ENCODE measurements at regions not wholly inside any gene's neighbourhood (a gene's known extent, or its start where the extent isn't known, plus 50 kb on each side); places are given as distances from the start of the nearest gene placed in this dataset.

DNA sequence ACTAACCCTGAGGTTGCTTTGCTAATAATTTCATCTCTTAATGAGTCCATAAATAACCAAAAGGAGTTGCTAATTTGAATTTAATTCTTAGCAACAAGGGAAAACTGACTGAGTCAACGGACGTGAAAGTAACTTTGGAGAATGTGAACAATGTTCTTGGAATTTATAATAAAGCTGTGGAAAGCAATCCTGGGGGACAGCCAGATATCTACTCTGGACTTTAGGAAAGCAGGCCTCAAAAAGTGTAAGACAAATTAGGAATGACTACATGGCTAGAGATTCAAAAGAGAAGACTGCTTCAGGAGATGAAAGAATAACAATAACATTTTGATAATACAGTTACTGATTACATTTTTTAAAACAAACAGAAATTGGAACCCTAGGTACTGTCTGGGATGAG is 318.4 kb upstream of the COL8A1 start:
- no peak for TF ChIP-seq POLR2A (IDR thresholded peaks at IDR 0.05)
- TF ChIP-seq, protein P1, sequence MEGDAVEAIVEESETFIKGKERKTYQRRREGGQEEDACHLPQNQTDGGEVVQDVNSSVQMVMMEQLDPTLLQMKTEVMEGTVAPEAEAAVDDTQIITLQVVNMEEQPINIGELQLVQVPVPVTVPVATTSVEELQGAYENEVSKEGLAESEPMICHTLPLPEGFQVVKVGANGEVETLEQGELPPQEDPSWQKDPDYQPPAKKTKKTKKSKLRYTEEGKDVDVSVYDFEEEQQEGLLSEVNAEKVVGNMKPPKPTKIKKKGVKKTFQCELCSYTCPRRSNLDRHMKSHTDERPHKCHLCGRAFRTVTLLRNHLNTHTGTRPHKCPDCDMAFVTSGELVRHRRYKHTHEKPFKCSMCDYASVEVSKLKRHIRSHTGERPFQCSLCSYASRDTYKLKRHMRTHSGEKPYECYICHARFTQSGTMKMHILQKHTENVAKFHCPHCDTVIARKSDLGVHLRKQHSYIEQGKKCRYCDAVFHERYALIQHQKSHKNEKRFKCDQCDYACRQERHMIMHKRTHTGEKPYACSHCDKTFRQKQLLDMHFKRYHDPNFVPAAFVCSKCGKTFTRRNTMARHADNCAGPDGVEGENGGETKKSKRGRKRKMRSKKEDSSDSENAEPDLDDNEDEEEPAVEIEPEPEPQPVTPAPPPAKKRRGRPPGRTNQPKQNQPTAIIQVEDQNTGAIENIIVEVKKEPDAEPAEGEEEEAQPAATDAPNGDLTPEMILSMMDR (IDR thresholded peaks at IDR 0.05): no peak
